ENCODE measurements at regions not wholly inside any gene's neighbourhood (a gene's known extent, or its start where the extent isn't known, plus 50 kb on each side); places are given as distances from the start of the nearest gene placed in this dataset.

- CTCF ChIA-PET (ENCODE audit: low intra/inter-chr PET ratio, low total read pairs) = no interaction called here
- no peak for DNase-seq (ENCODE audit: low spot score)
- POLR2A ChIA-PET = no interaction called here
- in situ Hi-C loops (cut with HindIII; ENCODE audit: extremely low pct_ligation_motif_present, low pct_unique_long_range_greater_than_20kb) (no loop called here), intact Hi-C loops (cut with micrococcal nuclease; ENCODE audit: unreplicated experiment) (no loop called here)
- Histone ChIP-seq H3K4me1 (ENCODE audit: insufficient read depth, low read length) (no peaks in the 10 kb centered on the region), H3K27me3 (ENCODE audit: control insufficient read depth in 1 of 2, insufficient read depth in 2 of 2, low read length in 2 of 2) (no peaks in the 10 kb centered on the region), H4K20me1 (ENCODE audit: insufficient read depth, low read length) (no peaks in the 10 kb centered on the region), H3K4me3 (replicated peaks in 1 of 3; ENCODE audit: insufficient read depth in 1 of 3, low read depth in 2 of 3, low read length in 3 of 3) (no peak overlapping the region), H3K79me2 (ENCODE audit: insufficient read depth, low read length) (no peaks in the 10 kb centered on the region), H3K4me2 (ENCODE audit: low read depth, low read length) (no peak overlapping the region), H3K36me3 (replicated peaks in 1 of 2; ENCODE audit: control insufficient read depth in 1 of 2, insufficient read depth in 2 of 2, low read length in 2 of 2) (no peaks in the 10 kb centered on the region), H2AFZ (ENCODE audit: low read length) (no peak overlapping the region), H3K27ac (ENCODE audit: extremely low read length, insufficient read depth, low read length) (no peak overlapping the region), H3K9ac (ENCODE audit: insufficient read depth, low read depth, low read length) (no peak overlapping the region), H3K9me3 (ENCODE audit: low read length) (no peaks in the 10 kb centered on the region)
- no TSS peak for BruUV-seq (replicated peaks)
- no peak for FAIRE-seq
- WGBS (ENCODE audit: low lambda C conversion rate) = 0% methylated on average over 3 of the region's 3 CpGs
- TF ChIP-seq GPBP1L1 (CRISPR knock-in tag; IDR thresholded peaks at IDR 0.05) (no peak), LCORL (IDR thresholded peaks at IDR 0.05) (0 out of 2 replicates have a peak, but pooled peaks have one; percentile 26), LCORL (CRISPR knock-in tag; IDR thresholded peaks at IDR 0.05) (no peak)
- no peak for ATAC-seq
Observed at GRCh38 chr5:126138281-126138931, 284.8 kb upstream of the GRAMD2B start.

GRCh38 chr5:126139086-126139485 is 284.1 kb upstream of the GRAMD2B start:
- H3K4me1 ChIP-seq (ENCODE audit: insufficient read depth, low read length) = no peaks in the 10 kb centered on the region
- H3K79me2 ChIP-seq (ENCODE audit: insufficient read depth, low read length) = no peaks in the 10 kb centered on the region
- DNase-seq (ENCODE audit: low spot score) (no peak), FAIRE-seq (no peak), ATAC-seq (no peak)
- H3K4me3 ChIP-seq (replicated peaks in 1 of 3; ENCODE audit: insufficient read depth in 1 of 3, low read depth in 2 of 3, low read length in 3 of 3) = no peak overlapping the region
- BruUV-seq (replicated peaks) = no TSS peak
- no peak overlapping the region for H3K9ac ChIP-seq (ENCODE audit: insufficient read depth, low read depth, low read length)
- intact Hi-C loops (cut with micrococcal nuclease; ENCODE audit: unreplicated experiment) (no loop called here), in situ Hi-C loops (cut with HindIII; ENCODE audit: extremely low pct_ligation_motif_present, low pct_unique_long_range_greater_than_20kb) (no loop called here)
- no peaks in the 10 kb centered on the region for H4K20me1 ChIP-seq (ENCODE audit: insufficient read depth, low read length)
- H3K9me3 ChIP-seq (ENCODE audit: low read length) = no peaks in the 10 kb centered on the region
- H2AFZ ChIP-seq (ENCODE audit: low read length) = no peak overlapping the region
- POLR2A ChIA-PET = no interaction called here
- no peak overlapping the region for H3K4me2 ChIP-seq (ENCODE audit: low read depth, low read length)
- WGBS (ENCODE audit: low lambda C conversion rate) = 2% methylated on average over 2 of the region's 2 CpGs
- H3K27ac ChIP-seq (ENCODE audit: extremely low read length, insufficient read depth, low read length) = no peak overlapping the region
- CTCF ChIA-PET (ENCODE audit: low intra/inter-chr PET ratio, low total read pairs) = no interaction called here
- H3K36me3 ChIP-seq (replicated peaks in 1 of 2; ENCODE audit: control insufficient read depth in 1 of 2, insufficient read depth in 2 of 2, low read length in 2 of 2) = no peaks in the 10 kb centered on the region
- no peaks in the 10 kb centered on the region for H3K27me3 ChIP-seq (ENCODE audit: control insufficient read depth in 1 of 2, insufficient read depth in 2 of 2, low read length in 2 of 2)
- TF ChIP-seq STAT5B (CRISPR knock-in tag; IDR thresholded peaks at IDR 0.05) (no peak), ZNF10 (CRISPR knock-in tag; IDR thresholded peaks at IDR 0.05; ENCODE audit: borderline replicate concordance, low read depth) (no peak), THAP9 (CRISPR knock-in tag; IDR thresholded peaks at IDR 0.05; ENCODE audit: borderline replicate concordance) (no peak), ATF5 (CRISPR knock-in tag; IDR thresholded peaks at IDR 0.05; ENCODE audit: low read depth) (no peak), PRDM10 (CRISPR knock-in tag; IDR thresholded peaks at IDR 0.05; ENCODE audit: low read depth) (no peak), ZKSCAN8 (CRISPR knock-in tag; IDR thresholded peaks at IDR 0.05; ENCODE audit: borderline replicate concordance) (no peak), ZNF143 (CRISPR knock-in tag; IDR thresholded peaks at IDR 0.05) (no peak)

All from HepG2 (cell line).